ENCODE measurements at regions not wholly inside any gene's neighbourhood (a gene's known extent, or its start where the extent isn't known, plus 50 kb on each side); places are given as distances from the start of the nearest gene placed in this dataset.
A peak's percentile ranks its signal among the peaks of the same experiment; 100 is the strongest.

DNA sequence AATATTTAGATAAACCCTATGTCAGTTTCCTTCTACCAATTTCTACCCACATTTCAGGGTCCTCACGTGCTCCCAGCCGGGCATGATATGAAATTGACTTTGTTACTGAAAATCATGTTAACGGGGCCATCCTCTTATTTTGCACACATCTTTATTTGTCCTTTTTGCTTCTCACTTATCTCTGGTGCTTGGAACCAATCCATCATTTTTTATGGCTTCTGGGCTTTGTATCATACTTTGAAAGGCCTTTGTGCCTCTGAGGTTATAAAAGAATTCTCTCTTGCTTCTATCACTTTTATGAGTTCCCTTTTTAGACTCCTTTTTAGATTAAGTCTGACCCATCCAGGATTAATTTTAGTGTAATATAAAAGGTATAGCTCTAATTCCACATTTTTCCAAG is 81.7 kb upstream of the PRNP start:
- TF ChIP-seq BHLHE40 (IDR thresholded peaks at IDR 0.05; ENCODE audit: borderline replicate concordance) (no peak), SP1 (IDR thresholded peaks at IDR 0.05) (no peak), SUZ12 (IDR thresholded peaks at IDR 0.05) (no peak), NFRKB (IDR thresholded peaks at IDR 0.05) (no peak), FOXM1 (IDR thresholded peaks at IDR 0.05; ENCODE audit: borderline replicate concordance) (no peak), TARDBP (IDR thresholded peaks at IDR 0.05) (no peak), FOXK2 (IDR thresholded peaks at IDR 0.05) (no peak), HDGF (IDR thresholded peaks at IDR 0.05; ENCODE audit: borderline replicate concordance) (no peak), LEF1 (IDR thresholded peaks at IDR 0.05; ENCODE audit: borderline replicate concordance) (no peak), ARNT (IDR thresholded peaks at IDR 0.05) (no peak)
- TF ChIP-seq, protein P1, sequence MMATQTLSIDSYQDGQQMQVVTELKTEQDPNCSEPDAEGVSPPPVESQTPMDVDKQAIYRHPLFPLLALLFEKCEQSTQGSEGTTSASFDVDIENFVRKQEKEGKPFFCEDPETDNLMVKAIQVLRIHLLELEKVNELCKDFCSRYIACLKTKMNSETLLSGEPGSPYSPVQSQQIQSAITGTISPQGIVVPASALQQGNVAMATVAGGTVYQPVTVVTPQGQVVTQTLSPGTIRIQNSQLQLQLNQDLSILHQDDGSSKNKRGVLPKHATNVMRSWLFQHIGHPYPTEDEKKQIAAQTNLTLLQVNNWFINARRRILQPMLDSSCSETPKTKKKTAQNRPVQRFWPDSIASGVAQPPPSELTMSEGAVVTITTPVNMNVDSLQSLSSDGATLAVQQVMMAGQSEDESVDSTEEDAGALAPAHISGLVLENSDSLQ (IDR thresholded peaks at IDR 0.05) = peak; percentile 54
